ENCODE measurements at regions not wholly inside any gene's neighbourhood (a gene's known extent, or its start where the extent isn't known, plus 50 kb on each side); places are given as distances from the start of the nearest gene placed in this dataset.

DNA sequence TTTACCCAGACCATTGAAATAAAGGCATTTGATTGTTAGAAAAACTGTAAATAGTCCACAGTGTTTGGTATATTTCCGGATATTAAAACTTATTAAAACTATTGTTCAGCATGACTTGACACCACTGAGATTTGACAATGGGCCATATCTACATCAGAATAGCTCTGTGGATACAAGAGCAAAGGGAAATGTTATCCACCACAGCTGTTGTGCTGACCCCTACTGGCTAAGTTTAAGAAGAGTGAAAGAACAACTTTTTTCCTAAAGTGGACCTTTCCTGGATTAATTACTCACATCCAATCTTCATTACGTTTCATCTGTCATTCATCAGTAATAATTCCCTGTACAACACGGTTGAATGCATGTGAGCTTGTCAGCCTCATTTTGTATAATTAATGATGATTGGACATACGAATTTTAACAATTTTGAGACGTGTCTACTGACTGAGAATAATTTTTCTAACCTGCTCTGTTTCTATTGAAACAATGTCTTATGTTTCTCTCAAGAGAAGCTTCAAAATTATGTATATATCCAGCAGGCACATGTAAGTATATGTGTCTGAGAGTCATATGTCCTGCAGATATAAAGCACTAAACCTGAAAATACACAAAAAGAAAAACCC is 1952.6 kb downstream of the MAT2B start:
- DNase-seq = no peak

DNA sequence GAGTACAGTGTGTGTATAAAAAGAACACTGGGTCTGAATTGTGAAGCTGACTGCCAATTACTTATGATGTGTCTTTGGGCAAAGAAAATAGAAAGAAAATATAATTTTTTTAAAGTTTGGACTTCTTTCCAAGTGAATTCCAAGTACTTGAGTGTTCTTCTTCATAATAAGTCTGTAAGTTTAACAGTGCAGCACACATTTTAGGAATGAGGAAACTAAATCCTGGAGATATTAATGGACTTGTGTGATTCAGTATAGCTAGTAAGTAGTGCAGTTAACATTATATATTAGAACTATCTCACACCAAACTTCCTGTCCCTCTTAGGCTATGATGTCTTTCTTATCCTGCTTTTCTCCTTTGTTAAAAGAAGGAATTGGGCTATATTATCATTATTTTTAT is 1953.8 kb downstream of the MAT2B start:
- no peak for DNase-seq

DNA sequence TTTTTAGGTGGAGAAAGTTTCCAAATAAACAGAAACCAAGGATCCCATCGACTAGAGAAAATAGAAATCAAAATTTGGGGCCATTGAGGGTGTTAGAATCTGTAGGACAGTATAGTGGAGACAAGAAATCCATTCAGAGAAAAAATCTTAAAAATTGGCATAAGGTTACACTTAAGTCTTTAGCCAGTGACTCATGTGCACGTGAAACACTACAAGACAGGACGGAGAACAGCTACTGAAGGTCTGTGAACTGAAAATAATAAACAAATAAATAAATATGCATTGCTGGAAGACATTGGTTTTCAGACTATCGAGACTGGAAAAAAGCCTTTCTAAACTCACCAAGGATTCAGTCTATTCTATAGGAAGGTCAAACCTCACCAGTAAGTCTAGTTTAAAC is 1955.5 kb downstream of the MAT2B start:
- DNase-seq = no peak

DNA sequence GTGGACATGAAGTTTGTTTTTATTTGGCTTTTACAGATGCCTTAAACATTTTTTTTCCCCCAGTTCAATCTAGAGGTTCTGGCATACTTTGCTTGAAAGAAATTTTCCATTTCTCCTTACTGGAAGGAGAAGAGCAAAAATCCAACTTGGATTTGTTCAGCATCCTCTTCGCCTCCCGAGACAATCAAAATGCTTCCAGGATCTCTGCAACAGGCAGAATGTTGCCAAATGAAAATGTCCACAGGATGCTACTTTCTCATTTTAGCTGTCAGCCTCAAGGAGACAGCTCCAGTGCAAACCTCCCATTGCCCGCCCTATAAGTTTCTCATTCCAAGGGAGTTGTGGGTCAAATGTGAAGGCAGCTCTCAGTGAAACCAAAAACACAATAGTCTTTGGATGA is 1972.1 kb downstream of the MAT2B start:
- no peak for DNase-seq

DNA sequence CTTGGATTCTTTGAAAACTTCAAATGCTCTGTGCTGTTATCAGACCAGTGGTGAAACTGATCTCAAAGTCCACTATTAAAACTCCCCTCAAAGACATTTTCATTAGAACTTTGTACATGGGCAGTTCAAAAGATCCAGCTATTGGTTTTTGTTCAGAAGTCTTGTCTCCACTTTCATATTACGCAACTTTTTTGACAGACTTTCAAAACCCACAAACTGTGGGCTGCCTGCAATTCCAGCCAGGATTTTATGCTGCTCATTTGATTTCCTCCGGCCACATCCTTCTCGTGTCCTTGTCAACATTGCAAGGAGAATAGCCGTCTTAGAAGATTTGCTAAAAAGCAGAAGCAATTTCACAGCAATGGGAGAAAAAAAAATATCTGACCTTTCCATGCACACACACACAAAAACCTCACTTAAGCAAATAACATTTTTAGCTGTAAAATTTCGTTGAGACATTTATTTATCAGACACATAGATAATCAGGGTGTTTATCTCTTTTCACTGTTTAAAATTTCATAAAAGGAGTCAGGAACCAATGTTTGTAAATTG is 1990.5 kb downstream of the MAT2B start:
- DNase-seq = peak in 1 of 58 donors; percentile 0

DNA sequence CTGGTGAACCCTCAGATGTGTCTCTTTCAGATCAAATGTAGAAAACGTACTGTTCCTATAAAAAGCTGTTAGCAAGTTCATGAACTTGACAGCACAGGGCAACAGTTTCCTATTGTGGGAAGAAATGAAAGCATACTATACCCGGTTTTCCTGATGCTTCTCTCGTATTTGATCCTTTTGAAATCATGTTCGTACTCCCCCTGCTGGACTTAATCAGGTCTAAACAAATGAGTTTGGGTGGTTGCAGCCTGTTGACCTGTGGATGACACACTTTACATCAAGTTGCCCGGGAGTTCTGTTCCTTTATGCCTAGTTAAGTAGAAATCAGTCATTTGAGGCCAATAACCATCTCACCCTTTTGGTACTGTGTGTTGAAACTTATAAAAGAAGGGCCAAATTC is 1992.3 kb downstream of the MAT2B start:
- DNase-seq = no peak

DNA sequence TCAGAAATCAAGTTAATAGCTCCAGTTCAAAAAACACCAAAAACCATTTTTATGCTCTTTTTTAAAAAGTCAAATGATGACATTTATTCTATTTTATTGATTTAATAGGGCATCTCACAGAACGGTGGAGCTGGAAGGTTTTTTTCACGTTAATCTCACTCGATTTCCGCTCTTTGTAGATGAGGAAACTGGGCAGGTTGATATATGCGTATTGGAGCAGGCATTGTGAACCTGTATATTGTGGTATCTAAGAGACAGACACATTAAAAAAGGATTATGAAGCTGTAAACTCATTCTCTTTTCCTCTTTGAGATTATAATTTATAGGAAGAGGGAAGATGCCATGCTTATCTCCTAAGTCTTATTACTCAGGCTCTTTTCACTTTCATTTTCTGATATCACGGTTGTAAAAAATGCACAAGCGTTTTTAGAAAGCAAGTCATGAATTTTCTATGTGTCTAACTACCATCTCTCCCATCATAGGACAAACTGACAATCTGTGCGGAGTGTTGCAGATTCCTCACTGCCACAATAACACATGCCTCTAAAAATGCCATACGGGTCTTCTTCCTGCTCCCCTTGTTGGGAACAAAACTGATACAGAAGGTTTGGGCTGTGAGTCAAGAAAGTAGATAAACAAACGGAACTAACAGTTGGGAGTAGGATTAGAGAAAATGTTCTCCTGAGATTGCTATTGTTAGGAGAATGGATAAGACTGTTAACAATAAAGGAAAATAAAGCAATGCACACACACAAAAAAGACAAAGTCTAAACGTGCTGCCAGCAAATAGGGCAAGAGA is 1997.7 kb downstream of the MAT2B start:
- no peak for DNase-seq

DNA sequence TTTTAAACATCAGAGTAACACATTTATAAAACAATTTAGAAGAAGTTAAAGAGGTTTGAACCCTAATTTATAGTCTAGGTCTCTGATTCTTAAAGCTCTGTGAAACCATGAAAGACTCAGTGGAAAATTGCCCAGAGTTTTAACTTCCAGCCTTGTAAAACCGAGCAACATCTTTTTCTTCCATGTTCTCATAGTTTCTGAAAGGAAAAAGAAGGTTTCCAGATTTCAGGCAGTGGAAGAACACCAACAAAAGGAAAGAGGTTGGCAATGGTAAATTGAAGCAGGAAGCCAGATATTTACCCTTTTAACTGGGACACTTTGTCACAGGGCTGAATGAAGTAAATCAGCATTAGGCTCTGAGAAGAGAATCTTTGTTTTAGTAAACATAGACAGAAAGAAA is 1999.3 kb downstream of the MAT2B start:
- peak in 1 of 58 donors; percentile 69 for DNase-seq

DNA sequence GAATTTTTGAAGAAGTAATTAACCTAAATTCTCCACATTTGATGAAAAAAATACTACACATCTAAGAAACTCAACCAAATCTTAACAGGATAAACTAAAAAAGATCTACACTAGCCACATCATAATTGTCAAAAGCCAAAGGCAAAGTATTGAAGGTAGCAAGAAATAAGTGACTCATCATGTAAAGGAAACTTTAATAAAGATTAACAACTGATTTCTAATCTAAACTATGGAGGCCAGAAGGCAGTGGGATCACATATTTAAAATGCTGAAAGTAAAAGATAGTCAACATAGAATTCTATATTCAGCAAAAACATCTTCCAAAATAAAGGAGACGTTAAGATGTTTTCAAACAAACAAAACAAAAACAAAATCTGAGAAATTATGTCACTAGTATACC is 2002.9 kb downstream of the MAT2B start:
- no peak for DNase-seq

DNA sequence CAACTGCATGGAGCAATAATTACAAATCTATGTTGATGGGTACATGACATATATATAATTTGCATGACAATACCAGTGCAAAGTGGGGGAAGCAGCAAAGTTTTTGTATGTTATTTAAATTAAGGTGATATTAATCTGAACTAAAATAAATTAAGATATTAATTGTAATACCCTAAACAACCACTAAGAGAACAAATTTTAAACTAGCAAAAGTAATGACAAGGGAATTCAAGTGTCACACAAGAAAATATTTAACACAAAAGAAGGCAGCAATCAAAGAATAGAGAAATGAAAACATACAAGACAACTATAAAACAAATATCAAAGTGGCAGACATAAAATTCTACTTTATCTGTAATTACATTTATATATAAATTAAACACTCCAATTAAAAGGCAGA is 2003.4 kb downstream of the MAT2B start:
- DNase-seq = no peak

DNA sequence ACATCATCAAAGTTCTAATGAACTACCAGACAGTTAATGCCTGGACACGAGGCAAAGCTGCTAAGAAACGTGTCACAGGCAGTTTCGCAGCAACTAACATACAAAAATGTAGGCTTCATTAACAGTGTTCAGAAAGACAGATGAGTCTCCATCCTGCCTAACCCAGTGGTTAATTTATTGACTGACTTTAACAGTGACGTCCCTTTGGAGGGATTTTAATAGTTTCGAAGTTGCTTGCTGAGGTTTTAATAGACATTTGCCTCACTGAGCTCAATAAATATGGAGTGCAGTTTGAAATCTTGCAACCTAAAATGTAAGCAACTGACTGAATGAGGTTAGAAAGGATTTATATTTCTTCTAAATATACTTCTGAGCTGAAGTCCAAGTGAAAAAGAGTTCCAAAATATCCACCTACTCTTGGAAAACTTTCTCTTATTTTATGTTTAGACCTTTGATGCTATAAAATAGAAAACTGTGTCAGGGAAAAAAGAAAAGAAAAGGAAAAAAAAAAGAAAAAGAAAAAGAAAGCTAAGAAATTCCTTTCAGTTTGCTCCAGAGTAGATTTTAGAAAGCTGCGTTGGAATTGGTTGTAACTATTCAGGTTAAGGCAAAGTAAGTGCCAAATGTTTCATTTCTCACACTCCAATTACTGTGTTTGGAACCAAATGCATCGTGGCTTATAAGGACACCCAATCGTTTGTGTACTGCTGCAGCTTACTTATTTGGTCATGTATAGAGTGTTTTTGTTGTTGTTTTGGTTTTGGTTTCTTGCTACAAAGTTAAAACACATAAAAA is 2016.6 kb downstream of the MAT2B start:
- DNase-seq = peak in 1 of 58 donors; percentile 20

DNA sequence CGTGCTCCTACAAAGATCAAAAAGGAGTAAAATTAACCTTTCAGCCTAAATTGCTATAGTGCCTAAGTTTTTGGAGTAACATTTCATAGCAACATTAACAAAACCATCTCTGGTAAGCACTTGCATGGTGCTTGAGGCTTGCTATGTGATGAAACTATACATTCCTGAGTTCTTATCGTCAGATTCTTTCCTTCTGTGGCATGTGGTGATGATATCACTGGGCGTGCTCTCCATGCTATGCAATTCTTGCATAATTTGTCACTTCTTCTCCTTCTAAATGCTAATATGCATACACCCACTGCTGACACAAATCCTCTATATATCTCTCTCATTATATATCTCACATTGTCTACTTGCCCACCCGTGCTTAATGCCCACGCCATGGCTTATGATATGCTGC is 2019.9 kb downstream of the MAT2B start:
- DNase-seq = no peak

DNA sequence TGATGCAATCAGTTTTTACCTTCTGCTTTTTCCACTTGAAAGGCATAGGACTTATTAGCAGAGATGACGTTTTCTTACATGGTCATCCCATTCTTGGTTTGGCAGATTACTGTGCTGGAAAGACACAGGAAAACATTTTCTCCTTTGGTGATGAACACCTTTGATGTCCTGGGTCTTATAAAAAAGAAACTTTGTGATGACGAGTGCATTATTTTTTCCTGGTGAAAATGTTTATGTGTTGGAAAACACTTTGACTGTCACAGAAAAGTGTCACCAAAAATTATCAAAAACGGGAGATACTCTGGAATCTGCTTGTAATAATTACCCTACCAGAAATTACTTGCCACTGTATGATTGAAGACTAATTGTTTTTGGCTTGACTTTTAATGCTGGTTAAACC is 2020.9 kb downstream of the MAT2B start:
- no peak for DNase-seq

DNA sequence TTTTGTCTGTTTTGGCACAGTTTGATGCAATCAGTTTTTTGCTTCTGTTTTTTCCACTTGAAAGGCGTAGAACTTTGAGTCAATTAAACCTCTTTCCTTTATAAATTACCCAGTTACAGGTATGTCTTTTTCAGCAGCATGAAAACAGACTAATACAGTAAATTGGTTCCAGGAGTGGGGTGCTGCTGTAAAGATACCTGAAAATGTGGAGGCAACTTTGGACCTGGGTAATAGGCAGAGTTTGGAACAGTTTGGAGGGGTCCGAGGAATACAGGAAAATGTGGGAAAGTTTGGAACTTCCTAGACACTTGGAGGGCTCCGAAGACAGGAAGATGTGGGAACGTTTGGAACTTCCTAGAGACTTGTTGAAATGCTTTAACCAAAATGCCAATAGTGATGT is 2022.2 kb downstream of the MAT2B start:
- DNase-seq = no peak

DNA sequence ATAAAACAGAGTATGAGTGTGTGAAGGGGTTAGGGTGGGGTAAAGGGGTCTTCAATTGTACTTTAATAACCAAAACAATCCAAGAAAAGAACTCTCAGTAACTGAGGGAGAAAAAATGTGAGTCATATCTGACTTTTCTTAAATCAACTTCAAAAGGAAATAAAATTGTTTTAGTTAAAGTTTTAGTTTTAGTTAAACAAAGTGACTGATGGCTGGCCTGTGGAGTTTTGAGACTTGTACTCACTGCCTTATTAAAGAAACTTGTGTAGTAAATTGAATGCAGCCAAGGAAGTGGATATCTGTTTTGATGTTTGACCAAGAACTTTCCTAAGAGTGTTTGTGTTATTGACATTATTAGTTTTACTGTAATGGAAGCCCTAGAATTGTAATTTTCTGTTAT is 2032.6 kb downstream of the MAT2B start:
- DNase-seq = no peak

DNA sequence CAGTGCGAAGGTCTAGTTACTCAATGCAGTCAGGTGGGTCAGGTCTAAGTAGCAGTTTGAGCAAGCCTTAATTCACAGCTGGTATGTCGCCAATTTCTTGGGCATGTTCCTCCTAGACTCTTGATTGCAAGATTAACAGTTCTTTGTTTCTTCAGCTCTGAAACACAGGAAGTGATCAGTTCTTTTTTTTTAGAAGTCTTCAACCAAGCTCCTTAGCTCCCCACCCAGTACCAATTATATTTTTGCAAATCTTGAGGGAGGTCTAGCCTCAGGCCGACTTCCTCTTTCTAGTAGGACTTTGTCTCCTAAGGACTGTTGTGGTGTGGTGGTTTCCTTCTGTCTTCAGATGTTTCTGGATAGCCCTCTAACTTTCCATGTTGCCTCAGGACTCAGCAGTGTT is 2054.2 kb downstream of the MAT2B start:
- no peak for DNase-seq

DNA sequence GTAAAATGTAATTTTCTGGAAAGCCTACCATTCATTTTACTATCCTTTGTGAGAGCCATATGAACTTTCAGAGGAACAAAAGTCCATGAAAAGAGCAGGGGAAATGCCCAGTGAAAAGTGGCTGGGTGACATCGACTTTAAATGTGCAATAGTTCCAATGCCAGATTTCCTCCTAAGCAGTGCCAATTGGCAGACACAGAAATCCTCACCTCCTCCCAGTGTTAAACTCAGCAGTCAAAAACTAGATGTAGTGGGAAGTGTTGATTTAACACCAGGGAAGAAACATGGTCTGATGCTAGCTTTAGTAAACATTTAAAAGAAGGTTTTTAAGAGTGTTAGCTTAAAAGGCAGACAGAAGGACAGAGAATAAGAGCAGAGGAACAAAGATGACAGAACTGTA is 2055.2 kb downstream of the MAT2B start:
- DNase-seq = peak in 17 of 58 donors; percentile 1 to 57 (median 3)

DNA sequence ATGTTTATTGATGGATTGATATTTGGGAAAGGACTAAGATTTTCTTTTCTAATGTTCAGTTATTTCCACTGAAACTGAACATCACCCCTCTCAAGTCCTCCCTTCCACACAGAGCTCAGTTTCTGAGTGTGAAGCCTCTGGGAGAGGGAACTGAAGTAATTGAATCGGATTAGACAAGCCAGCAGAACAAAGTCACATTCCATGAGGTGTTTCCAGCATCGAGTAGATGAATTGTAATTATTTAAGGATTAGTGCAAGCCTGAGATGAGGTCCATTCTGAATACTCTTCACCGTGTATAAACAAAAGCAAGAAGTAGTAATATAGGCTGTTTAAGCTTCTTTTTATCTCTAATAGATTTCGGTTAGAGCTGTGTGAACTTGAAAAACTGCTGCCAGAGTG is 2060.5 kb downstream of the MAT2B start:
- DNase-seq = no peak

DNA sequence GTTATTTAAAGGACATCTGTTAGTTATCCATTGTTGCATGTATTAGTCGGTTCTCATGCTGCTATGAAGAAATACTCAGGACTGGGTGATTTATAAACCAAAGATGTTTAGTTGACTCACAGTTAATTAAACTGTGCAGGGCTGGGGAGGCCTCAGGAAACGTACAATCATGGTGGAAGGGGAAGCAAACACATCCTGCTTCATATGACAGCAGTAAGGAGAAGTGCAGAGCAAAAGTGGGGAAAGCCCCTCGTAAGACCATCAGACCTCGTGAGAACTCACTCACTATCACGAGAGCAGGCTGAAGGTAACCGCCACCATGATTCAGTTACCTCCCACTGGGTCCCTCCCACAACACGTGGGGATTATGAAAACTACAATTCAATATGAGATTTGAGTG is 2064.1 kb downstream of the MAT2B start:
- DNase-seq = no peak

DNA sequence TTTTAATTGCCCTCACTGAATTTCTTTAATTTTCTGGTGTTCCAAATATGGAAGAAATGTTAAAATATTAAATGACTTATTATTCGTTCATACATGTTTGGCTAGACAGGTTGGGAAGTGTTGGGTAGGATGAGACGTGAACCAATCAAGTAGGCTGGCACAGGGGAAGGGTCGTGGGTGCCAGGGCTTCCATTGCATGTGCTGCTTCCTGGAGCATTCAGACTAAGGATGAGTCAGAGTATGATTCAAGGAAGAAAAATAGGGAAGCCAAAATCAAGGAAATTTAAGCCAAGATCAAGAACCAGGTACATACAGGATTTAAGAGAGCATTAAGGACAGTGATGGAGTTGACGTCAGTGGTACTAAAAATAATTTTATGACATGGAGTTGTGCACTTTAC is 2068.0 kb downstream of the MAT2B start:
- DNase-seq = no peak

DNA sequence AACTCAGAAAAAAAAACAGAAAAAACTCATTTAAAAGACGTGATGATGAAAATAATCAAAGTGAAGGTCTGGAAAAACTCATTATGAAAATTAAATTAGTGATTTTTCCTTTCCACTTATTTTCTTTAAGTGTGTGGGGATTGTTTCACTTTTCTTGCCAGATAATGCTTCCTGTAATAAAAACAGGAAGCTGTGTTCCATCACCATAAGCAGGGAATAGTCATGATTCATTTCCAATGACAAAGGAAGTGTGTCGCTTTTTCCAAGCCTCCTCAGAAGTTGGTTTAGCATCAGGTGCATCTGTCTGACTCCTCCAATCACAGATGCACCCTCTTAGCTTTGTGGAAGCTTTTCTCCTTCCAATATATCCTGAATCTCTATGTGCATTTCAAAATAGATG is 2068.7 kb downstream of the MAT2B start:
- no peak for DNase-seq

DNA sequence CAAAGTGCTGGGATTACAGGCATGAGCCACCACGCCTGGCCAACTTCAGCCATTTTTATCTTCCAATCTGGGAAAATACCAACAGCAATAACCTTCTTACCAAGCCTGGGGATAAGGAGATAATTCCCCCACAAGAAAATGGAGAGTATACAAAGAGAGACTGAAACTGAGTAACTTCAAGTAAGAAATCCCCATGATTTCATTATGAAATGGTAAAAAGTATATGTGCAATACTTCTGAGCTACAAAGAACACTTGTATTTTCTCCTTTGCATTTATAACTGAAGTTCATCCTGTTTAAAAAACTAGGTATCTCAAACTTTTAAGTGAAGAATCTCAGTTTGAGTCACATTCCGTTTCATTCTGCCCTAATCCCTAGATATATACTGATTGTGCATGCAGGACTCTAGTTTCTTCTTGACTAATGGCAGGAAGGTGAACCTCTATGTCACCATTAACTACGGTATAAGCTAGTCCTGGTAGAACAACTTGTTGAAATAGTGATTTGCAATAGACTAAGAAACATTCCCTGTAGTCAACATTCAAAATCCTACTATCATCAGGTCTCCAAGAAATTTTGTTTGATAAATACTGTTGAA is 2071.4 kb downstream of the MAT2B start:
- no peak for DNase-seq
